NB4 (cell line): ENCODE measurements at regions not wholly inside any gene's neighbourhood (a gene's known extent, or its start where the extent isn't known, plus 50 kb on each side); places are given as distances from the start of the nearest gene placed in this dataset.

ENCODE experiments used
- CTCF ChIP-seq: IDR thresholded peaks from one replicate; pipeline ENCODE4 v1.5.1; 2012; ENCODE audit warnings: low read depth, low read length
- MYC ChIP-seq: IDR thresholded peaks from 2 replicates; pipeline ENCODE4 v1.6.1; 2011; ENCODE audit warnings: low read depth, low read length
- POLR2A ChIP-seq: IDR thresholded peaks from 2 replicates; pipeline ENCODE4 v1.6.1; 2011; ENCODE audit warnings: mild to moderate bottlenecking; ENCODE audit not compliant: insufficient read length; ENCODE audit errors: extremely low read depth
- TF ChIP-seq, protein P1 (sequence below): IDR thresholded peaks from 2 replicates; pipeline ENCODE4 v1.6.1; 2011; ENCODE audit warnings: low read depth, low read length

DNA sequence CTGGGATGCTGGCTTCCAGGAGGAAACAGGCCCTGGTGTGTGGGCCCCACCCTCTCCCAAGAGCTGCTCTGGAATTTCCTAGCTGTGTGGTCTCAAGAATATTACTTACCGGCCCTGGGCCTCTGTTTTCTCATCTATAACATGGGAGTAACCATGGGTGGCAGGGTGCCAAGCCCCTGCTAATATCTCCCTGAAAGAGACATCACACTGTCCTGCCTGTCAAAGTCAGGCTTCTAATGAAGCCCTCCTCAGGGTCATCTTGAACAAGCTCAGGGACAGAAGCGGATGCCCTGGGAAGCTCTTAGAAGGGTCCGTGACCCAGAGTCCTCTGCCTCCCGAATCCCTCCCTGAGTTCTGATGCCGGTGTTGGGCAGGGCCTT is 173.2 kb upstream of the HDAC4 start:
- TF ChIP-seq CTCF (no peak), POLR2A (no peak), MYC (no peak)
- TF ChIP-seq, protein P1, sequence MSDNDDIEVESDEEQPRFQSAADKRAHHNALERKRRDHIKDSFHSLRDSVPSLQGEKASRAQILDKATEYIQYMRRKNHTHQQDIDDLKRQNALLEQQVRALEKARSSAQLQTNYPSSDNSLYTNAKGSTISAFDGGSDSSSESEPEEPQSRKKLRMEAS, result no peak
